ENCODE measurements at regions not wholly inside any gene's neighbourhood (a gene's known extent, or its start where the extent isn't known, plus 50 kb on each side); places are given as distances from the start of the nearest gene placed in this dataset.

DNA sequence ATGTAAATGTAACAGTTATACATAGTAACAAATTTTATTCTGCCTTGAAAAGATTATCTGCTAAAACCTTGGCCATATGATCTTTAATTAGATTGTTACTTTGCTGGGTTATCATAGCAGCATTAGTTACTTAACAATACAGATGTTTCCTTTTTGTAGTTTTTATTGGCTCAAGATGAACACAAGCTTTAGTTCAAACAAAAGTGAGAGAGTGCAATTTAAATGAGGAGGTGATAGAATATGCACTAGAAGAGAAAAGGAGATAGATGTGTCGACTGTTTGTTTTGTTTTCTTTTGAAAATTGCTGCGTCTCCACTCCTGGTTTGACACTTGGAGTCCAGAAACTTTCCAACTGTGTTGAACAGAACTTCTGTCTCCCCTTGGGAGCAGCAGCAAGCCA lies 91.4 kb upstream of the CAV2 start:
- TF ChIP-seq, protein P1, sequence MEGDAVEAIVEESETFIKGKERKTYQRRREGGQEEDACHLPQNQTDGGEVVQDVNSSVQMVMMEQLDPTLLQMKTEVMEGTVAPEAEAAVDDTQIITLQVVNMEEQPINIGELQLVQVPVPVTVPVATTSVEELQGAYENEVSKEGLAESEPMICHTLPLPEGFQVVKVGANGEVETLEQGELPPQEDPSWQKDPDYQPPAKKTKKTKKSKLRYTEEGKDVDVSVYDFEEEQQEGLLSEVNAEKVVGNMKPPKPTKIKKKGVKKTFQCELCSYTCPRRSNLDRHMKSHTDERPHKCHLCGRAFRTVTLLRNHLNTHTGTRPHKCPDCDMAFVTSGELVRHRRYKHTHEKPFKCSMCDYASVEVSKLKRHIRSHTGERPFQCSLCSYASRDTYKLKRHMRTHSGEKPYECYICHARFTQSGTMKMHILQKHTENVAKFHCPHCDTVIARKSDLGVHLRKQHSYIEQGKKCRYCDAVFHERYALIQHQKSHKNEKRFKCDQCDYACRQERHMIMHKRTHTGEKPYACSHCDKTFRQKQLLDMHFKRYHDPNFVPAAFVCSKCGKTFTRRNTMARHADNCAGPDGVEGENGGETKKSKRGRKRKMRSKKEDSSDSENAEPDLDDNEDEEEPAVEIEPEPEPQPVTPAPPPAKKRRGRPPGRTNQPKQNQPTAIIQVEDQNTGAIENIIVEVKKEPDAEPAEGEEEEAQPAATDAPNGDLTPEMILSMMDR (conservative IDR thresholded peaks at IDR 0.05; ENCODE audit: low read depth in 2 of 2), result no peak
- TF ChIP-seq POLR2AphosphoS5 (IDR thresholded peaks at IDR 0.05; ENCODE audit: low read depth) (no peak), EZH2 (IDR thresholded peaks at IDR 0.05; ENCODE audit: low read depth, unreplicated experiment) (no peak)

Measured in GM23338 (cell line).